ENCODE measurements at regions not wholly inside any gene's neighbourhood (a gene's known extent, or its start where the extent isn't known, plus 50 kb on each side); places are given as distances from the start of the nearest gene placed in this dataset.

- TF ChIP-seq CTCF (IDR thresholded peaks at IDR 0.05), result no peak
- TF ChIP-seq POLR2A (IDR thresholded peaks at IDR 0.05), result no peak
Measured at GRCh38 chr20:43376831-43377230, 80.9 kb upstream of the SRSF6 start.

All from lower leg skin (tissue), 3 donors.